ENCODE measurements at regions not wholly inside any gene's neighbourhood (a gene's known extent, or its start where the extent isn't known, plus 50 kb on each side); places are given as distances from the start of the nearest gene placed in this dataset.
"Not testable (repeated sequence)": the region's sequence is repeated elsewhere in the genome, so short reads cannot be mapped to it uniquely, and the experiment has no call there.

DNA sequence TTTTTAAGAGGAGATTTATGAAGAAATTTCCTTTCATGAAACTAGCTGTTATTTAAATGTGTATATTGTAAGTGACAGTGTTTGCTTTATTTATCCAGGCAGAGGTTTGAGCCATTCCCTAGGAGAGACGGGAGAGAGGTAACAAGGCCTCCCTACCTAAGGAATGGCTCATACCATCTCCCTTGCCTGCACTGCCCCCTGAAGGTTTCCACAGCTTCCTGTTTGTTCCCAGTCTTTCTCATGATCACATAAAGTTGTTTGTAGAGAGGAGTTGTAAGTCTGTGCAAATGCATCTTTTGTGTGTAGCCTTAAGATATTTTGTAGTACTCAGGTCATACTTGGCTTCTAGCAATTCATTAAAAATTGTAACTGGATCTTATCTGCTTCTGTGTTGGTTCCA lies 1504.5 kb upstream of the PCDH10 start:
- no peak for DNase-seq (ENCODE audit: low read depth)

DNA sequence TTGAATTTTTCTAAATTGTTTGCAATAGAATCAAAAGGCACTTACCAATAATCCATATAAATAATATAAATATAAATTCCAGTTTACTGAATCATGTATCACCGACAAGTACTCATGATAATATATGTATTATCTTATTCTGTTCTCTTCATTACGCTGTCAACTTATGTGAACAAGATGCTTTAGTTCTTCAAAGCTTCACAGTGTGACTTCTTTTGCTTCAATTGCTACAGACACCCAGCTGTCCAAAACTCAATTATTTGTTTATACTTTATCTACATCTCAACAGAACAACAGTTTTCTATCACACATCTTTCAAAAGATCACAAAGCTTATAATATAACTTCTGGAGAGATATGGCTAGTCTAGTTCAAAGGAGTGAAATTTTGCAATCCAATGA lies 1499.9 kb upstream of the PCDH10 start:
- no peak for DNase-seq (ENCODE audit: low read depth)

- DNase-seq (ENCODE audit: low read depth) = no peak
Measured at GRCh38 chr4:131650951-131651350, 1498.1 kb upstream of the PCDH10 start.

GRCh38 chr4:131683314-131683713 lies 1465.8 kb upstream of the PCDH10 start:
- DNase-seq (ENCODE audit: low read depth) = not testable (repeated sequence)

- DNase-seq (ENCODE audit: low read depth) = no peak
Measured at GRCh38 chr4:131721883-131722282, 1427.2 kb upstream of the PCDH10 start.

- not testable (repeated sequence) for DNase-seq (ENCODE audit: low read depth)
Measured at GRCh38 chr4:131723069-131723468, 1426.0 kb upstream of the PCDH10 start.

GRCh38 chr4:131724847-131725246 lies 1424.2 kb upstream of the PCDH10 start:
- DNase-seq (ENCODE audit: low read depth) = not testable (repeated sequence)

DNA sequence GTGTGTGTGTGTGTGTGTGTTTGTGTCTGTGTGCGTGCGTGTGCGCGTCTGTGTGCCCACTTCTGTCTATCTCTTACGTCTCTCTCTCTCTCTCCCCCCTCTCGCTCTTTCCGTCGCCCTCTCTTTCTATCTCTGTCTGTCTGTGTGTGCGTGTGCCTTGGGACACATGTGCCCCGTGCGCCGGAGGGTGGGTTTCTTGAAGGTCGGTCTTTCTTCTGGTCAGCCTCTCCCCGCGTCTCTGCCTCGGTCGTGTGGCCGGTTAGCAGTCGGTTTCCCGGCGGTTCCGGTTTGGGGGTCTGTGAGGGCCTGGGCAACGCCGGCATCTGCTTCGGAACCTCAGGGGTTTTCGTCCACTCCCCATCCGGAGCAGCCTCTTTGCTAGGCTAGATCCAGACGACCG lies 1423.6 kb upstream of the PCDH10 start:
- DNase-seq (ENCODE audit: low read depth) = not testable (repeated sequence)

DNA sequence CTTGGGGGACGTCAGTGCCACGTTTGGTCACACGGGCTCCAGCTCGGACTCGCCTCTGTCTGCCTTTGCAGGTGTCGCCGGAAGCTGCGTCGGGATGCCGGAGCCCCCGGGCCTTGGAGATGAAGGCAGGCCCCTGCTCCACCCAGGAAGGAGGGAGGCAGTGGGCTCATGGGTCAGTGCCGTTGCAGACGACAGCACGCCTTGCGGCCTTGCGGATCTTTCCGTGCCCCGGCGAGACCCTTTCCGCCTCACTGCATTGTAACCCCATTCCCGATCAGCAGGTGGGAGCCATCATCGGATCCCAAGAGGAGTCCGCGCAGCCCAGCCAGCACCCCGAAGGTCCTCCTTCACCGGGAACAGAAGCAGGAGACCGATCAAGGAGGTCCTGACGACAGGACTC lies 1422.2 kb upstream of the PCDH10 start:
- not testable (repeated sequence) for DNase-seq (ENCODE audit: low read depth)

- not testable (repeated sequence) for DNase-seq (ENCODE audit: low read depth)
Measured at GRCh38 chr4:131727418-131727817, 1421.7 kb upstream of the PCDH10 start.

- not testable (repeated sequence) for DNase-seq (ENCODE audit: low read depth)
Measured at GRCh38 chr4:131729205-131729604, 1419.9 kb upstream of the PCDH10 start.

DNA sequence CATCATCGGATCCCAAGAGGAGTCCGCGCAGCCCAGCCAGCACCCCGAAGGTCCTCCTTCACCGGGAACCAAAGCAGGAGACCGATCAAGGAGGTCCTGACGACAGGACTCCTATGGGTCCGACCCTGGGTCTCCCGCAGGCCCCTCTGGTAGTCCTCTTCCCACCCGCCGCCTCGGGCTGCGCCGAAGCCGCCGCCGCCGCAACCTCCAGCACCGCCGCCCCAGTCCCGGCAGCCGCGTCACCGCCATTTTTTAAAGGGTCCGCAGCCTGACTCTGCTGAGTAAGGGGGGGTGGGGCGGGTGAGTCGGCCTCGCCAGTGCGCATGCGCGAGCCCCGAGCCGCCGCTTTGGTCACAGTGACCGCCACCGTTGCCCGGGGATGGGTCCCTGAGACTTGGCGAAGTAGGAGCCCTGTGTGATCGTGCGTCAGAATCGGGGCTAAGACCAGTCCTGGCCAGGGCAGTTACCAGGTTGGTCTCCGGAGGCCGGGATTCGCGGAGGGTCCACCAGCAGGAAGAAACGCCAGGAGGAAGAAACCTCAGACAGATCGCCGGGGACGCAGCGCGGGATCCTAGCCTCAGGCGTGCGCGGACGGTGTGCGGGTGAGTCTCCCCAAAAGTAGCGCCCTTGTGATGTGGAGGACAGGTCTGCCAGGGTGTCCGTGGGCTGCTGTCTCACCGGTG lies 1419.2 kb upstream of the PCDH10 start:
- DNase-seq (ENCODE audit: low read depth) = not testable (repeated sequence)

DNA sequence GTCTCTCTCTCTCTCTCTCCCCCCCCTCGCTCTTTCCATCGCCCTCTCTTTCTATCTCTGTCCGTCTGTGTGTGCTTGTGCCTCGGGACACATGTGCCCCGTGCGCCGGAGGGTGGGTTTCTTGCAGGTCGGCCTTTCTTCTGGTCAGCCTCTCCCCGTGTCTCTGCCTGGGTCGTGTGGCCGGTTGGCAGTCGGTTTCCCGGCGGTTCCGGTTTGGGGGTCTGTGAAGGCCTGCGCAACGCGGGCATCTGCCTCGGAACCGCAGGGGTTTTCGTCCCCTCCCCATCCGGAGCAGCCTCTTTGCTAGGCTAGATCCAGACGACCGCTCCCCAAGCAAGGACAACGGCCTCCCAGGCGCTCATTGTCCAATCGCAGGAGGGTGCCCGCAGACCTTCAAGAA lies 1418.5 kb upstream of the PCDH10 start:
- not testable (repeated sequence) for DNase-seq (ENCODE audit: low read depth)

DNA sequence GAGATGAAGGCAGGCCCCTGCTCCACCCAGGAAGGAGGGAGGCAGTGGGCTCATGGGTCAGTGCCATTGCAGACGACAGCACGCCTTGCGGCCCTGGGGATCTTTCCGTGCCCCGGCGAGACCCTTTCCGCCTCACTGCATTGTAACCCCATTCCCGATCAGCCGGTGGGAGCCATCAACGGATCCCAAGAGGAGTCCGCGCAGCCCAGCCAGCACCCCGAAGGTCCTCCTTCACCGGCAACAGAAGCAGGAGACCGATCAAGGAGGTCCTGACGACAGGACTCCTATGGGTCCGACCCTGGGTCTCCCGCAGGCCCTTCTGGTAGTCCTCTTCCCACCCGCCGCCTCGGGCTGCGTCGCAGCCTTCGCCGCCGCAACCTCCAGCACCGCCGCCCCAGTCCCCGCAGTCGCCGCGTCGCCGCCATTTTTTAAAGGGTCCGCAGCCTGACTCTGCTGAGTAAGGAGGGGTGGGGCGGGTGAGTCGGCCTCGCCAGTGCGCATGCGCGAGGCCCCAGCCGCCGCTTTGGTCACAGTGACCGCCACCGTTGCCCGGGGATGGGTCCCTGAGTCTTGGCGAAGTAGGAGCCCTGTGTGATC lies 1417.0 kb upstream of the PCDH10 start:
- not testable (repeated sequence) for DNase-seq (ENCODE audit: low read depth)

GRCh38 chr4:131734321-131734720 lies 1414.8 kb upstream of the PCDH10 start:
- not testable (repeated sequence) for DNase-seq (ENCODE audit: low read depth)

GRCh38 chr4:131734851-131735385 lies 1414.2 kb upstream of the PCDH10 start:
- not testable (repeated sequence) for DNase-seq (ENCODE audit: low read depth)

DNA sequence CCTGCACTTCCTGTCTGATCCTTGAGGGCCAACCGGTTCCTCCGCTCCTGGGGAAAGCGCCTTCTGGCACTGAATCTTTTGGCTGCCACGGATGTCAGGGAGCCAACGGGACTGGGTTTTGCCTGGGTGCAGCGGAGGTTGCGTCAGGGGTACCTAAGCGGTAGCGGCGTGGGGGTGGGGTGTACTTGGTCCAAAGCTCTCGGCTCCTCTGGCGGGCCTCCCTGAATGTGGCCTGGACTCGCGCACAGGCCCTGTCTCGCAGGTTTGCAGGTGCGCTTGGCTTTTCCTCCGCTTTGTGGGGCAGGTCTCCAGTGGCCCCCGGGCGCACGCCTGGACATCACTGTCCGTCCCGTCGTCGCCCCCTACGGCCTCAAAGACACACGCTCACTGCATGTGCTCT lies 1410.1 kb upstream of the PCDH10 start:
- not testable (repeated sequence) for DNase-seq (ENCODE audit: low read depth)

- DNase-seq (ENCODE audit: low read depth) = not testable (repeated sequence)
Measured at GRCh38 chr4:131741836-131742235, 1407.3 kb upstream of the PCDH10 start.

- not testable (repeated sequence) for DNase-seq (ENCODE audit: low read depth)
Measured at GRCh38 chr4:131742536-131743205, 1406.4 kb upstream of the PCDH10 start.

- DNase-seq (ENCODE audit: low read depth) = not testable (repeated sequence)
Measured at GRCh38 chr4:131743348-131743747, 1405.7 kb upstream of the PCDH10 start.

- not testable (repeated sequence) for DNase-seq (ENCODE audit: low read depth)
Measured at GRCh38 chr4:131747203-131747602, 1401.9 kb upstream of the PCDH10 start.

DNA sequence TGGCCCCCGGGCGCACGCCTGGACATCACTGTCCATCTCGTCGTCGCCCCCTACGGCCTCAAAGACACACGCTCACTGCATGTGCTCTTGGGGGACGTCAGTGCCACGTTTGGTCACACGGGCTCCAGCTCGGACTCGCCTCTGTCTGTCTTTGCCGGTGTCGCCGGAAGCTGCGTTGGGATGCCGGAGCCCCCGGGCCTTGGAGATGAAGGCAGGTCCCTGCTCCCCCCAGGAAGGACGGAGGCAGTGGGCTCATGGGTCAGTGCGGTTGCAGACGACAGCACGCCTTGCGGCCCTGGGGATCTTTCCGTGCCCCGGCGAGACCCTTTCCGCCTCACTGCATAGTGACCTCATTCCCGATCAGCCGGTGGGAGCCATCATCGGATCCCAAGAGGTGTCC lies 1399.9 kb upstream of the PCDH10 start:
- not testable (repeated sequence) for DNase-seq (ENCODE audit: low read depth)

- DNase-seq (ENCODE audit: low read depth) = not testable (repeated sequence)
Measured at GRCh38 chr4:131750006-131750405, 1399.1 kb upstream of the PCDH10 start.

Data from GM04503 (cell line).